ENCODE measurements at regions not wholly inside any gene's neighbourhood (a gene's known extent, or its start where the extent isn't known, plus 50 kb on each side); places are given as distances from the start of the nearest gene placed in this dataset.

DNA sequence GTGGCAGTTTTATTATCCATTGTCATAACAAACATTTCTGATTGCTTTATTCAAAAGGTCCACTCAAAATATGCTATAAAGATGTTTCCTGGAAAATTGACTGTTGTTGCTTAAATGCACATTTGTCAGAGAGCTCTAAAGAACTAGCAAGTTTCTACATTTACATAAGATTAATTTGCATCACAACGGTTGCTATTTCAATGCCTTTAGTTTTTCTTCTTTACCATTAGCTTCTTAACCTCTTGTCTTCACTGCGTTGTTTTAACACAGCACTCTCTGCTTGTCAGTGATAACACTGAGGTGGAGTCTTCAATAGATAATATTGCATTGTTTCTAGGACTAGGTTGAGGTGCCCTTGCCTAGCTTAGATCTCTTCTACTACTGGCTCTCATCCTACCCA is 76.7 kb upstream of the GALNT7 start:
- TF ChIP-seq, protein P1, sequence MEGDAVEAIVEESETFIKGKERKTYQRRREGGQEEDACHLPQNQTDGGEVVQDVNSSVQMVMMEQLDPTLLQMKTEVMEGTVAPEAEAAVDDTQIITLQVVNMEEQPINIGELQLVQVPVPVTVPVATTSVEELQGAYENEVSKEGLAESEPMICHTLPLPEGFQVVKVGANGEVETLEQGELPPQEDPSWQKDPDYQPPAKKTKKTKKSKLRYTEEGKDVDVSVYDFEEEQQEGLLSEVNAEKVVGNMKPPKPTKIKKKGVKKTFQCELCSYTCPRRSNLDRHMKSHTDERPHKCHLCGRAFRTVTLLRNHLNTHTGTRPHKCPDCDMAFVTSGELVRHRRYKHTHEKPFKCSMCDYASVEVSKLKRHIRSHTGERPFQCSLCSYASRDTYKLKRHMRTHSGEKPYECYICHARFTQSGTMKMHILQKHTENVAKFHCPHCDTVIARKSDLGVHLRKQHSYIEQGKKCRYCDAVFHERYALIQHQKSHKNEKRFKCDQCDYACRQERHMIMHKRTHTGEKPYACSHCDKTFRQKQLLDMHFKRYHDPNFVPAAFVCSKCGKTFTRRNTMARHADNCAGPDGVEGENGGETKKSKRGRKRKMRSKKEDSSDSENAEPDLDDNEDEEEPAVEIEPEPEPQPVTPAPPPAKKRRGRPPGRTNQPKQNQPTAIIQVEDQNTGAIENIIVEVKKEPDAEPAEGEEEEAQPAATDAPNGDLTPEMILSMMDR (IDR thresholded peaks at IDR 0.05; ENCODE audit: insufficient read depth, low read length) = no peak
- TF ChIP-seq POLR2AphosphoS5 (IDR thresholded peaks at IDR 0.05; ENCODE audit: low read depth) = no peak

Data from HL-60 (cell line).